Astrocyte of the cerebellum (primary cell): ENCODE measurements at regions not wholly inside any gene's neighbourhood (a gene's known extent, or its start where the extent isn't known, plus 50 kb on each side); places are given as distances from the start of the nearest gene placed in this dataset.
A peak's percentile ranks its signal among the peaks of the same experiment; 100 is the strongest.

Experiments
- DNase-seq: peaks from one replicate; pipeline ENCODE4 v3.0.0-alpha.2; 2011; ENCODE audit warnings: low read depth
- H3K4me3 ChIP-seq: 2 replicates; pipeline ENCODE4 v1.5.1; 2011; ENCODE audit warnings: mild to moderate bottlenecking, low read depth, low read length, moderate library complexity
- CTCF ChIP-seq: IDR thresholded peaks from 2 replicates; pipeline ENCODE4 v1.5.1; 2012; ENCODE audit warnings: low read length, low read depth, moderate library complexity, mild to moderate bottlenecking; ENCODE audit errors: missing control alignments
- in situ Hi-C: cut with HindIII; loops from 2 replicates; pipeline ENCODE4 v1.10.0; 2017; ENCODE audit warnings: low sequenced_read_pairs

GRCh38 chr14:83478741-83479140 lies 1945.1 kb upstream of the SEL1L start:
- no peak overlapping the region for H3K4me3 ChIP-seq
- no peak for DNase-seq
- TF ChIP-seq CTCF, result no peak
- in situ Hi-C loops, result no loop called here

GRCh38 chr14:83483063-83483462 lies 1949.4 kb upstream of the SEL1L start:
- in situ Hi-C loops, result no loop called here
- no peak for DNase-seq
- H3K4me3 ChIP-seq, result no peak overlapping the region
- no peak for TF ChIP-seq CTCF

- no peak overlapping the region for H3K4me3 ChIP-seq
- DNase-seq, result no peak
- in situ Hi-C loops, result no loop called here
- TF ChIP-seq CTCF, result no peak
Observed at GRCh38 chr14:83485591-83485990, 1951.9 kb upstream of the SEL1L start.

GRCh38 chr14:83491091-83491490 lies 1957.4 kb upstream of the SEL1L start:
- no peak for DNase-seq
- TF ChIP-seq CTCF, result no peak
- in situ Hi-C loops, result no loop called here
- H3K4me3 ChIP-seq, result no peak overlapping the region

GRCh38 chr14:83520837-83521236 lies 1987.2 kb upstream of the SEL1L start:
- DNase-seq, result peak; percentile 2
- H3K4me3 ChIP-seq, result no peak overlapping the region
- no peak for TF ChIP-seq CTCF
- in situ Hi-C loops, result no loop called here

GRCh38 chr14:83529531-83529930 lies 1995.9 kb upstream of the SEL1L start:
- H3K4me3 ChIP-seq, result no peak overlapping the region
- in situ Hi-C loops, result no loop called here
- TF ChIP-seq CTCF, result no peak
- DNase-seq, result no peak

- TF ChIP-seq CTCF, result no peak
- no peak for DNase-seq
- in situ Hi-C loops, result no loop called here
- H3K4me3 ChIP-seq, result no peak overlapping the region
Observed at GRCh38 chr14:83533734-83534133, 1996.2 kb upstream of the FLRT2 start.
